Kidney epithelial cell (primary cell): ENCODE measurements at regions not wholly inside any gene's neighbourhood (a gene's known extent, or its start where the extent isn't known, plus 50 kb on each side); places are given as distances from the start of the nearest gene placed in this dataset.

Experiments used
- DNase-seq: peaks from one replicate; pipeline ENCODE4 v3.0.0-alpha.2; 2010; ENCODE audit warnings: low read depth
- H3K27me3 ChIP-seq: 2 replicates; pipeline ENCODE4 v1.6.0; 2011; ENCODE audit warnings: low read length; ENCODE audit not compliant: control insufficient read depth, insufficient read depth
- H3K36me3 ChIP-seq: 2 replicates; pipeline ENCODE4 v1.5.1; 2011; ENCODE audit warnings: low read length; ENCODE audit not compliant: control insufficient read depth, insufficient read depth
- H3K4me3 ChIP-seq: 2 replicates; pipeline ENCODE4 v1.5.1; 2011; ENCODE audit warnings: low read depth, mild to moderate bottlenecking, control low read depth, low read length
- CTCF ChIP-seq: IDR thresholded peaks from 2 replicates; pipeline ENCODE4 v1.5.1; 2011; ENCODE audit warnings: mild to moderate bottlenecking, moderate library complexity, low read length, control low read depth, inconsistent platforms; ENCODE audit not compliant: insufficient read depth, poor library complexity, severe bottlenecking

GRCh38 chr2:8277921-8278571, 403.8 kb upstream of the ID2 start:
- no peak for TF ChIP-seq CTCF
- Histone ChIP-seq H3K27me3 (peaks cover 2% of the 10 kb centered on the region), H3K4me3 (no peak overlapping the region), H3K36me3 (no peaks in the 10 kb centered on the region)
- no peak for DNase-seq

GRCh38 chr2:8278709-8279354, 403.0 kb upstream of the ID2 start:
- DNase-seq = no peak
- Histone ChIP-seq H3K27me3 (peaks cover 2% of the 10 kb centered on the region), H3K36me3 (no peaks in the 10 kb centered on the region), H3K4me3 (no peak overlapping the region)
- no peak for TF ChIP-seq CTCF

GRCh38 chr2:8279506-8279905, 402.4 kb upstream of the ID2 start:
- H3K27me3 ChIP-seq = peaks cover 2% of the 10 kb centered on the region
- H3K36me3 ChIP-seq = no peaks in the 10 kb centered on the region
- DNase-seq = no peak
- H3K4me3 ChIP-seq = no peak overlapping the region
- no peak for TF ChIP-seq CTCF

GRCh38 chr2:8281234-8281633, 400.6 kb upstream of the ID2 start:
- Histone ChIP-seq H3K4me3 (no peak overlapping the region), H3K27me3 (peaks cover 2% of the 10 kb centered on the region), H3K36me3 (no peaks in the 10 kb centered on the region)
- TF ChIP-seq CTCF = no peak
- DNase-seq = no peak

- no peak for DNase-seq
- Histone ChIP-seq H3K27me3 (peaks cover 2% of the 10 kb centered on the region), H3K4me3 (no peak overlapping the region), H3K36me3 (no peaks in the 10 kb centered on the region)
- no peak for TF ChIP-seq CTCF
These were observed 399.7 kb upstream of the ID2 start for GRCh38 chr2:8281950-8282857.
